HepG2 (cell line): ENCODE measurements at regions not wholly inside any gene's neighbourhood (a gene's known extent, or its start where the extent isn't known, plus 50 kb on each side); places are given as distances from the start of the nearest gene placed in this dataset.

ENCODE experiments used
- ATAC-seq: fragments of 200-7000 bp; cut with Tn5 transposase; 3 replicates; pipeline ENCODE4 v1.9.1; 2020; ENCODE audit warnings: mild to moderate bottlenecking, moderate library complexity
- BruUV-seq: library from RNA; stranded (reverse); fragments of 400-500 nt; replicated peaks from 2 replicates; lab custom pipeline; 2021; lab: Mats Ljungman, UMichigan
- CTCF ChIA-PET: fragments of 300-600 bp; formaldehyde crosslinking; extraction: SDS; loops from one replicate; lab custom pipeline; 2021; ENCODE audit warnings: low total read pairs, inconsistent platforms, low intra/inter-chr PET ratio; lab: Yijun Ruan, JAX
- POLR2A ChIA-PET: fragments of 350-600 bp; sonication (Branson Sonifier 250); formaldehyde crosslinking; loops from one replicate; lab custom pipeline; 2020; ENCODE audit warnings: antibody characterized with exemption, inconsistent platforms; lab: Yijun Ruan, JAX
- DNase-seq: peaks from one replicate; pipeline ENCODE4 v3.0.0-alpha.2; 2015; ENCODE audit warnings: low spot score
- FAIRE-seq: peaks from 3 replicates; lab custom pipeline; 2011; peaks lifted over from hg19 to GRCh38; lab: Jason Lieb, UNC
- H2AFZ ChIP-seq: one replicate; pipeline ENCODE4 v1.6.1; 2011; ENCODE audit warnings: low read length, inconsistent platforms
- H3K27ac ChIP-seq: fragments of 300-600 bp; 3 replicates; pipeline ENCODE4 v1.8.0; 2011; ENCODE audit warnings: mixed run types, mild to moderate bottlenecking, mixed read lengths, low read length, inconsistent platforms; ENCODE audit not compliant: insufficient read depth; ENCODE audit errors: extremely low read length
- H3K27me3 ChIP-seq, 2 experiments: fragments of 200-600 bp in 1 of 2; 2 replicates in 1 of 2; 3 replicates in 1 of 2; pipeline versions ENCODE4 v1.6.0 to v1.8.0; 2011; ENCODE audit warnings: low read length in 2 of 2, mild to moderate bottlenecking in 2 of 2, moderate library complexity in 2 of 2, inconsistent platforms in 1 of 2; ENCODE audit not compliant: insufficient read depth in 2 of 2, control insufficient read depth in 1 of 2
- H3K36me3 ChIP-seq, 2 experiments: fragments of 200-600 bp in 1 of 2; replicated peaks in 1 of 2; 2 replicates in 1 of 2; 3 replicates in 1 of 2; pipeline versions ENCODE4 v1.5.1 to v1.8.0; 2011; ENCODE audit warnings: low read length in 2 of 2, inconsistent platforms in 1 of 2; ENCODE audit not compliant: insufficient read depth in 2 of 2, control insufficient read depth in 1 of 2
- H3K4me1 ChIP-seq: 2 replicates; pipeline ENCODE4 v1.5.1; 2012; ENCODE audit warnings: low read length, inconsistent platforms; ENCODE audit not compliant: insufficient read depth
- H3K4me2 ChIP-seq: 2 replicates; pipeline ENCODE4 v1.6.0; 2011; ENCODE audit warnings: low read depth, low read length, inconsistent platforms
- H3K4me3 ChIP-seq, 3 experiments: fragments of 200-600 bp in 1 of 3; sonication (generic), shearing (Covaris generic) in 1 of 3; replicated peaks in 1 of 3; 2 replicates each; pipeline ENCODE4 v1.5.1; 2011 to 2016; ENCODE audit warnings: low read length in 3 of 3, inconsistent platforms in 2 of 3, low read depth in 2 of 3, mild to moderate bottlenecking in 2 of 3, control low read depth in 1 of 3, mixed read lengths in 1 of 3; ENCODE audit not compliant: insufficient read depth in 1 of 3
- H3K79me2 ChIP-seq: one replicate; pipeline ENCODE4 v1.6.1; 2011; ENCODE audit warnings: low read length, inconsistent platforms; ENCODE audit not compliant: insufficient read depth
- H3K9ac ChIP-seq: 2 replicates; pipeline ENCODE4 v1.6.0; 2011; ENCODE audit warnings: mild to moderate bottlenecking, low read depth, low read length, inconsistent platforms; ENCODE audit not compliant: insufficient read depth
- H3K9me3 ChIP-seq: 2 replicates; pipeline ENCODE4 v1.5.1; 2012; ENCODE audit warnings: mild to moderate bottlenecking, low read length
- H4K20me1 ChIP-seq: 2 replicates; pipeline ENCODE4 v1.6.0; 2011; ENCODE audit warnings: inconsistent platforms, mild to moderate bottlenecking, low read length, moderate library complexity; ENCODE audit not compliant: insufficient read depth
- ARHGAP35 ChIP-seq: sonication (generic); formaldehyde crosslinking; IDR thresholded peaks from 2 replicates; pipeline ENCODE4 v1.9.0; 2022; ENCODE audit warnings: mild to moderate bottlenecking, inconsistent platforms, moderate library complexity, missing genetic modification reagents, borderline replicate concordance
- GTF2F1 ChIP-seq: fragments of 150-350 bp; IDR thresholded peaks from 2 replicates; pipeline ENCODE4 v1.6.1; 2014; ENCODE audit warnings: low read length
- PCBP2 ChIP-seq: fragments of 200-400 bp; formaldehyde crosslinking; optimal IDR thresholded peaks from 2 replicates; pipeline ENCODE3; 2018; ENCODE audit warnings: low read length, low read depth; ENCODE audit not compliant: poor library complexity, severe bottlenecking
- REPIN1 ChIP-seq: sonication (generic); formaldehyde crosslinking; IDR thresholded peaks from 2 replicates; pipeline ENCODE4 v1.8.0; 2022; ENCODE audit warnings: missing genetic modification reagents, low read depth, mild to moderate bottlenecking, borderline replicate concordance
- SIN3A ChIP-seq: IDR thresholded peaks from 2 replicates; pipeline ENCODE4 v1.6.1; 2011; ENCODE audit warnings: low read depth, mild to moderate bottlenecking, control low read depth, low read length, borderline replicate concordance
- SMAD9 ChIP-seq: sonication (generic); formaldehyde crosslinking; IDR thresholded peaks from 2 replicates; pipeline ENCODE4 v1.5.1; 2020; ENCODE audit warnings: mild to moderate bottlenecking, missing genetic modification reagents
- WGBS: methylation state at CpG from one replicate; pipeline ENCODE4 v1.1.6; 2017; ENCODE audit warnings: low lambda C conversion rate; 5-methylcytosine and 5-hydroxymethylcytosine counted together
- in situ Hi-C: cut with HindIII; loops from 2 replicates; pipeline ENCODE4 v1.10.0; 2017; ENCODE audit warnings: low pct_unique_long_range_greater_than_20kb; ENCODE audit not compliant: extremely low pct_ligation_motif_present
- intact Hi-C: fragments of 100-400 bp; cut with micrococcal nuclease; formaldehyde crosslinking; loops from one replicate; pipeline ENCODE4 v1.10.0; 2022; ENCODE audit not compliant: unreplicated experiment
- TF ChIP-seq, protein P1 (sequence below): sonication (generic); formaldehyde crosslinking; IDR thresholded peaks from 2 replicates; pipeline ENCODE4 v1.8.1; 2023; ENCODE audit warnings: mild to moderate bottlenecking, moderate library complexity, missing genetic modification reagents
- TF ChIP-seq, protein P2 (sequence below): sonication (generic); formaldehyde crosslinking; IDR thresholded peaks from 2 replicates; pipeline ENCODE4 v1.4.0; 2020; ENCODE audit warnings: missing genetic modification reagents
- TF ChIP-seq, protein P3 (sequence below): IDR thresholded peaks from 2 replicates; pipeline ENCODE4 v1.6.1; 2016; ENCODE audit warnings: mild to moderate bottlenecking

DNA sequence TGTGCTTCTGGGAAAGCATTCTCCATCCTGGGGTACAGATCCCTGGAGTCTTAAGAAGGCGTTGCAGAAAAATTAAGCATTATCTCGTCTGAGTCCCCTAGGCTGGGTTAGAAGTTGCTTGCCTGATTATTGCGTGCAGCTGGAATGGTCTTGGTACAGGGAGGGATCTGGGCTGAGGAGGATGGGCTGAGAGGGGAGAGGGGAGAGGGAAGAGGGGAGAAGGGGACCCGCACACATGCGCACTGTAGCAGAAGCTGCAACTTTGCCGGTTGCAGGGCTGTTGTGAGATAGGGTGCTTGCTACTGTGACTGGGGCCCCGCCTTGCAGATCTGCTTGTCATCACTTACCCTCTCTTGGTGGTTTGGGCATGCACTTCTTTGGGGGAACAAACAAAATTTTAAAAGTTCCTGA is 316.8 kb downstream of the DLEU7 start:
- Histone ChIP-seq H3K4me3 (no peak overlapping the region), H3K36me3 (no peaks in the 10 kb centered on the region; a peak in 2 of 5 replicates), H3K9me3 (no peaks in the 10 kb centered on the region), H4K20me1 (no peaks in the 10 kb centered on the region), H3K9ac (no peak overlapping the region), H2AFZ (no peak overlapping the region), H3K4me1 (peaks cover 22% of the 10 kb centered on the region), H3K4me2 (no peak overlapping the region), H3K27me3 (no peaks in the 10 kb centered on the region), H3K79me2 (no peaks in the 10 kb centered on the region), H3K27ac (no peak overlapping the region)
- ChIA-PET POLR2A (no interaction called here), CTCF (no interaction called here)
- 97% methylated on average over 7 of the region's 7 CpGs for WGBS
- TF ChIP-seq GTF2F1 (no peak), PCBP2 (no peak), SMAD9 (no peak), REPIN1 (CRISPR knock-in tag) (no peak), SIN3A (no peak), ARHGAP35 (CRISPR knock-in tag) (no peak)
- TF ChIP-seq, protein P1, sequence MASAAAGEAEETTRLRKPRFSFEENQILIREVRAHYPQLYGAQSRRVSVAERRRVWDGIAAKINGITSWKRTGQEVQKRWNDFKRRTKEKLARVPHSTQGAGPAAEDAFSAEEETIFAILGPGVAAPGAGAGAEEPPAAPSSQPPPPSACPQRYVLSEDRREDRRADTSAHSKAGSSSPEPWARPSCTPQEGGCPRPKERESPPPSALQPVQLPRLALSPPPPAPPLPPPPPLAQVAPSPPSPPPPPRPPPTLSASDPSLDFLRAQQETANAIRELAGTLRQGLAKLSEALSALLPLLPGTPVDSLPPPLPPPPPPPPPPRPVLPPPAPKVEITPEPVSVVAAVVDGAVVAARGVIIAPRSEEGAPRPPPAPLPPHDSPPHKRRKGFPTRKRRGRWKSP (CRISPR knock-in tag) = no peak
- TF ChIP-seq, protein P2, sequence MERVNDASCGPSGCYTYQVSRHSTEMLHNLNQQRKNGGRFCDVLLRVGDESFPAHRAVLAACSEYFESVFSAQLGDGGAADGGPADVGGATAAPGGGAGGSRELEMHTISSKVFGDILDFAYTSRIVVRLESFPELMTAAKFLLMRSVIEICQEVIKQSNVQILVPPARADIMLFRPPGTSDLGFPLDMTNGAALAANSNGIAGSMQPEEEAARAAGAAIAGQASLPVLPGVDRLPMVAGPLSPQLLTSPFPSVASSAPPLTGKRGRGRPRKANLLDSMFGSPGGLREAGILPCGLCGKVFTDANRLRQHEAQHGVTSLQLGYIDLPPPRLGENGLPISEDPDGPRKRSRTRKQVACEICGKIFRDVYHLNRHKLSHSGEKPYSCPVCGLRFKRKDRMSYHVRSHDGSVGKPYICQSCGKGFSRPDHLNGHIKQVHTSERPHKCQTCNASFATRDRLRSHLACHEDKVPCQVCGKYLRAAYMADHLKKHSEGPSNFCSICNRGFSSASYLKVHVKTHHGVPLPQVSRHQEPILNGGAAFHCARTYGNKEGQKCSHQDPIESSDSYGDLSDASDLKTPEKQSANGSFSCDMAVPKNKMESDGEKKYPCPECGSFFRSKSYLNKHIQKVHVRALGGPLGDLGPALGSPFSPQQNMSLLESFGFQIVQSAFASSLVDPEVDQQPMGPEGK (CRISPR knock-in tag) = no peak
- TF ChIP-seq, protein P3, sequence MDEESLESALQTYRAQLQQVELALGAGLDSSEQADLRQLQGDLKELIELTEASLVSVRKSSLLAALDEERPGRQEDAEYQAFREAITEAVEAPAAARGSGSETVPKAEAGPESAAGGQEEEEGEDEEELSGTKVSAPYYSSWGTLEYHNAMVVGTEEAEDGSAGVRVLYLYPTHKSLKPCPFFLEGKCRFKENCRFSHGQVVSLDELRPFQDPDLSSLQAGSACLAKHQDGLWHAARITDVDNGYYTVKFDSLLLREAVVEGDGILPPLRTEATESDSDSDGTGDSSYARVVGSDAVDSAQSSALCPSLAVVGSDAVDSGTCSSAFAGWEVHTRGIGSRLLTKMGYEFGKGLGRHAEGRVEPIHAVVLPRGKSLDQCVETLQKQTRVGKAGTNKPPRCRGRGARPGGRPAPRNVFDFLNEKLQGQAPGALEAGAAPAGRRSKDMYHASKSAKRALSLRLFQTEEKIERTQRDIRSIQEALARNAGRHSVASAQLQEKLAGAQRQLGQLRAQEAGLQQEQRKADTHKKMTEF (CRISPR knock-in tag) = no peak
- in situ Hi-C loops (loop anchor here (25.0 kb wide), 1 partner anchor 539 kb away; the partner anchor contains the start of gene TRIM13), intact Hi-C loops (loop anchor here (10.0 kb wide), 1 partner anchor 122 kb away; no protein-coding TSS in a partner anchor)
- FAIRE-seq (no peak), ATAC-seq (no peak), DNase-seq (no peak)
- BruUV-seq = no TSS peak
